Peyer's patch (tissue), 4 donors: ENCODE measurements at regions not wholly inside any gene's neighbourhood (a gene's known extent, or its start where the extent isn't known, plus 50 kb on each side); places are given as distances from the start of the nearest gene placed in this dataset.

Source experiments
- DNase-seq, 3 donors: peaks; one replicate each; pipeline ENCODE4 v3.0.0-alpha.2; 2017 to 2019
- H3K27ac ChIP-seq, 4 donors: fragments of 200-600 bp; sonication (generic); one replicate each; pipeline ENCODE4 v1.5.1; 2016 to 2019
- H3K27me3 ChIP-seq, 2 donors: fragments of 200-600 bp; sonication (generic); one replicate each; pipeline ENCODE4 v1.5.1; 2019
- H3K36me3 ChIP-seq, 3 donors: fragments of 200-600 bp; sonication (generic); one replicate each; pipeline ENCODE4 v1.5.1; 2016 to 2019
- H3K4me1 ChIP-seq, 4 donors: fragments of 200-600 bp; sonication (generic); one replicate each; pipeline ENCODE4 v1.5.1; 2016 to 2019
- H3K4me3 ChIP-seq, 4 donors: fragments of 200-600 bp; sonication (generic); 1 replicate in 3 of 4; 2 replicates in 1 of 4; pipeline ENCODE4 v1.5.1; 2016 to 2019; ENCODE audit warnings: mild to moderate bottlenecking in 1 of 4
- H3K9me3 ChIP-seq, 4 donors: fragments of 200-600 bp; sonication (generic); one replicate each; pipeline ENCODE4 v1.5.1; 2016 to 2019; ENCODE audit warnings: mild to moderate bottlenecking in 1 of 4
- CTCF ChIP-seq, 6 experiments: fragments of 450-650 bp in 4 of 6; fragments of 200-600 bp in 2 of 6; sonication (generic) in 1 of 6; IDR thresholded peaks; one replicate each; pipeline ENCODE4 v1.5.1; 2017 to 2019; ENCODE audit warnings: antibody characterized with exemption in 6 of 6, mild to moderate bottlenecking in 3 of 6, moderate library complexity in 1 of 6
- POLR2A ChIP-seq, 2 donors: fragments of 450-650 bp; IDR thresholded peaks; one replicate each; pipeline ENCODE4 v1.5.1; 2017; ENCODE audit warnings: antibody characterized with exemption in 2 of 2, mild to moderate bottlenecking in 2 of 2, moderate library complexity in 2 of 2

GRCh38 chr14:84694161-84694560 lies 835.8 kb upstream of the FLRT2 start:
- H3K27ac ChIP-seq: no peak overlapping the region
- no peak overlapping the region for H3K4me3 ChIP-seq
- H3K36me3 ChIP-seq: no peaks in the 10 kb centered on the region
- H3K27me3 ChIP-seq: no peaks in the 10 kb centered on the region
- DNase-seq: no peak
- no peaks in the 10 kb centered on the region for H3K4me1 ChIP-seq
- H3K9me3 ChIP-seq: no peaks in the 10 kb centered on the region
- no peak for TF ChIP-seq POLR2A (IDR thresholded peaks at IDR 0.05)

GRCh38 chr14:84704601-84705000 lies 825.3 kb upstream of the FLRT2 start:
- H3K27me3 ChIP-seq: no peaks in the 10 kb centered on the region
- TF ChIP-seq CTCF (IDR thresholded peaks at IDR 0.05) (no peak), POLR2A (IDR thresholded peaks at IDR 0.05) (no peak)
- H3K4me3 ChIP-seq: no peak overlapping the region
- no peak for DNase-seq
- H3K36me3 ChIP-seq: no peaks in the 10 kb centered on the region
- no peaks in the 10 kb centered on the region for H3K4me1 ChIP-seq
- no peaks in the 10 kb centered on the region for H3K9me3 ChIP-seq
- no peak overlapping the region for H3K27ac ChIP-seq

- Histone ChIP-seq H3K4me1 (no peaks in the 10 kb centered on the region), H3K4me3 (no peak overlapping the region), H3K36me3 (no peaks in the 10 kb centered on the region), H3K27ac (no peak overlapping the region), H3K9me3 (no peaks in the 10 kb centered on the region), H3K27me3 (no peaks in the 10 kb centered on the region)
- DNase-seq: no peak
- no peak for TF ChIP-seq CTCF (IDR thresholded peaks at IDR 0.05)
- TF ChIP-seq POLR2A (IDR thresholded peaks at IDR 0.05): no peak
Measured at GRCh38 chr14:84707830-84708229, 822.1 kb upstream of the FLRT2 start.

- no peak for DNase-seq
- no peak for TF ChIP-seq POLR2A (IDR thresholded peaks at IDR 0.05)
- no peak for TF ChIP-seq CTCF (IDR thresholded peaks at IDR 0.05)
- Histone ChIP-seq H3K9me3 (no peaks in the 10 kb centered on the region), H3K4me3 (no peak overlapping the region), H3K27ac (no peak overlapping the region), H3K27me3 (no peaks in the 10 kb centered on the region), H3K36me3 (no peaks in the 10 kb centered on the region), H3K4me1 (no peaks in the 10 kb centered on the region)
Measured at GRCh38 chr14:84708865-84709264, 821.1 kb upstream of the FLRT2 start.

- TF ChIP-seq CTCF (IDR thresholded peaks at IDR 0.05) (no peak), POLR2A (IDR thresholded peaks at IDR 0.05) (no peak)
- H3K27me3 ChIP-seq: no peaks in the 10 kb centered on the region
Measured at GRCh38 chr14:84726471-84726870, 803.5 kb upstream of the FLRT2 start.

GRCh38 chr14:84749191-84749955 lies 780.6 kb upstream of the FLRT2 start:
- H3K9me3 ChIP-seq: no peaks in the 10 kb centered on the region
- DNase-seq: no peak
- no peaks in the 10 kb centered on the region for H3K27me3 ChIP-seq
- no peaks in the 10 kb centered on the region for H3K4me1 ChIP-seq
- H3K4me3 ChIP-seq: no peak overlapping the region
- no peak for TF ChIP-seq POLR2A (IDR thresholded peaks at IDR 0.05)
- TF ChIP-seq CTCF (IDR thresholded peaks at IDR 0.05): no peak
- H3K36me3 ChIP-seq: no peaks in the 10 kb centered on the region
- H3K27ac ChIP-seq: no peak overlapping the region

More at GRCh38 chr14:84726471-84726870, 803.5 kb upstream of the FLRT2 start:
- Histone ChIP-seq H3K9me3 (no peaks in the 10 kb centered on the region), H3K4me1 (no peaks in the 10 kb centered on the region), H3K36me3 (no peaks in the 10 kb centered on the region), H3K27ac (no peak overlapping the region), H3K4me3 (no peak overlapping the region)
- DNase-seq: no peak
